Activated naive CD4-positive, alpha-beta T cell treated with anti-CD3 and anti-CD28 coated beads, Interleukin-2, amount 50 U/mL, for 72 hours (primary cell): ENCODE measurements at regions not wholly inside any gene's neighbourhood (a gene's known extent, or its start where the extent isn't known, plus 50 kb on each side); places are given as distances from the start of the nearest gene placed in this dataset.

Source experiments
- ATAC-seq, 2 donors: fragments of 150-1000 bp; cut with Tn5 transposase; 2 replicates each; pipeline ENCODE4 v1.10.0; 2021; ENCODE audit warnings: mild to moderate bottlenecking in 2 of 2, moderate library complexity in 2 of 2
- DNase-seq, 2 donors: peaks; one replicate each; pipeline ENCODE4 v3.0.0; 2021 to 2022; ENCODE audit warnings: low spot score in 2 of 2
- H3K27ac Mint-ChIP-seq, 2 donors: one replicate each; pipeline ENCODE4 v1.8.0; 2022; ENCODE audit warnings: mild to moderate bottlenecking in 2 of 2, mixed read lengths in 2 of 2
- H3K36me3 Mint-ChIP-seq, 2 donors: one replicate each; pipeline ENCODE4 v1.8.0; 2022; ENCODE audit warnings: mixed read lengths in 2 of 2
- H3K9me3 Mint-ChIP-seq, 2 donors: one replicate each; pipeline ENCODE4 v1.8.0; 2022; ENCODE audit warnings: mixed read lengths in 2 of 2

- ATAC-seq (peak in 1 of 2 donors; percentile 92), DNase-seq (no peak)
- Mint-ChIP-seq H3K36me3 (no peaks in the 10 kb centered on the region), H3K9me3 (no peaks in the 10 kb centered on the region), H3K27ac (peak overlapping the region in 1 of 2 donors; percentile 86)
Observed at GRCh38 chr13:109874484-109875454, 88.4 kb upstream of the IRS2 start.

- no peaks in the 10 kb centered on the region for H3K9me3 Mint-ChIP-seq
- no peak for ATAC-seq
- H3K36me3 Mint-ChIP-seq: no peaks in the 10 kb centered on the region
- no peak for DNase-seq
- no peak overlapping the region for H3K27ac Mint-ChIP-seq
Observed at GRCh38 chr13:109873351-109874123, 87.2 kb upstream of the IRS2 start.

- Mint-ChIP-seq H3K9me3 (no peaks in the 10 kb centered on the region), H3K36me3 (no peaks in the 10 kb centered on the region), H3K27ac (no peak overlapping the region)
- no peak for DNase-seq
- ATAC-seq: no peak
Observed at GRCh38 chr13:109872864-109873263, 86.5 kb upstream of the IRS2 start.

GRCh38 chr13:109870696-109871370, 84.5 kb upstream of the IRS2 start:
- DNase-seq: no peak
- H3K9me3 Mint-ChIP-seq: peaks cover 0 to 4% of the 10 kb centered on the region in 2 donors
- no peaks in the 10 kb centered on the region for H3K36me3 Mint-ChIP-seq

GRCh38 chr13:109870274-109870673, 83.9 kb upstream of the IRS2 start:
- H3K36me3 Mint-ChIP-seq: no peaks in the 10 kb centered on the region
- peaks cover 0 to 4% of the 10 kb centered on the region in 2 donors for H3K9me3 Mint-ChIP-seq
- ATAC-seq (no peak), DNase-seq (no peak)
- H3K27ac Mint-ChIP-seq: no peak overlapping the region

More at GRCh38 chr13:109870696-109871370, 84.5 kb upstream of the IRS2 start:
- no peak for ATAC-seq
- H3K27ac Mint-ChIP-seq: no peak overlapping the region

GRCh38 chr13:109869312-109870237, 83.2 kb upstream of the IRS2 start:
- no peak overlapping the region for H3K27ac Mint-ChIP-seq

GRCh38 chr13:109868578-109869311, 82.4 kb upstream of the IRS2 start:
- Mint-ChIP-seq H3K27ac (no peak overlapping the region), H3K36me3 (no peaks in the 10 kb centered on the region), H3K9me3 (peaks cover 0 to 4% of the 10 kb centered on the region in 2 donors)
- DNase-seq: no peak
- no peak for ATAC-seq

More at GRCh38 chr13:109869312-109870237, 83.2 kb upstream of the IRS2 start:
- Mint-ChIP-seq H3K36me3 (no peaks in the 10 kb centered on the region), H3K9me3 (peaks cover 0 to 4% of the 10 kb centered on the region in 2 donors)
- DNase-seq (peak in 1 of 2 donors; percentile 22), ATAC-seq (peak in 1 of 2 donors; percentile 87)

- no peak for DNase-seq
- H3K36me3 Mint-ChIP-seq: no peaks in the 10 kb centered on the region
- H3K27ac Mint-ChIP-seq: no peak overlapping the region
- ATAC-seq: no peak
- H3K9me3 Mint-ChIP-seq: peaks cover 0 to 4% of the 10 kb centered on the region in 2 donors
Observed at GRCh38 chr13:109867766-109868165, 81.4 kb upstream of the IRS2 start.

GRCh38 chr13:109862627-109863026, 76.2 kb upstream of the IRS2 start:
- no peak for ATAC-seq
- peaks cover 0 to 4% of the 10 kb centered on the region in 2 donors for H3K9me3 Mint-ChIP-seq
- no peak for DNase-seq
- H3K36me3 Mint-ChIP-seq: no peaks in the 10 kb centered on the region
- H3K27ac Mint-ChIP-seq: no peak overlapping the region

- Mint-ChIP-seq H3K36me3 (peaks cover 0 to 8% of the 10 kb centered on the region in 2 donors), H3K9me3 (peaks cover 0 to 4% of the 10 kb centered on the region in 2 donors), H3K27ac (no peak overlapping the region)
- ATAC-seq (no peak), DNase-seq (no peak)
Observed at GRCh38 chr13:109859898-109860297, 73.5 kb upstream of the IRS2 start.

- Mint-ChIP-seq H3K36me3 (peaks cover 0 to 8% of the 10 kb centered on the region in 2 donors), H3K9me3 (peaks cover 0 to 4% of the 10 kb centered on the region in 2 donors), H3K27ac (no peak overlapping the region)
- DNase-seq (no peak), ATAC-seq (no peak)
Observed at GRCh38 chr13:109859216-109859835, 72.9 kb upstream of the IRS2 start.

- DNase-seq (no peak), ATAC-seq (peak in 1 of 2 donors; percentile 96)
- H3K36me3 Mint-ChIP-seq: peaks cover 0 to 8% of the 10 kb centered on the region in 2 donors
- no peak overlapping the region for H3K27ac Mint-ChIP-seq
- H3K9me3 Mint-ChIP-seq: peaks cover 0 to 4% of the 10 kb centered on the region in 2 donors
Observed at GRCh38 chr13:109858319-109858718, 71.9 kb upstream of the IRS2 start.

GRCh38 chr13:109857803-109858202, 71.4 kb upstream of the IRS2 start:
- no peak for ATAC-seq
- Mint-ChIP-seq H3K36me3 (peaks cover 0 to 8% of the 10 kb centered on the region in 2 donors), H3K9me3 (peaks cover 0 to 4% of the 10 kb centered on the region in 2 donors), H3K27ac (no peak overlapping the region)
- DNase-seq: no peak

- H3K9me3 Mint-ChIP-seq: peaks cover 0 to 4% of the 10 kb centered on the region in 2 donors
- peaks cover 0 to 8% of the 10 kb centered on the region in 2 donors for H3K36me3 Mint-ChIP-seq
- H3K27ac Mint-ChIP-seq: no peak overlapping the region
- ATAC-seq (no peak), DNase-seq (no peak)
Observed at GRCh38 chr13:109857325-109857724, 70.9 kb upstream of the IRS2 start.

- ATAC-seq (no peak), DNase-seq (no peak)
- peaks cover 0 to 8% of the 10 kb centered on the region in 2 donors for H3K36me3 Mint-ChIP-seq
- peaks cover 0 to 4% of the 10 kb centered on the region in 2 donors for H3K9me3 Mint-ChIP-seq
- H3K27ac Mint-ChIP-seq: no peak overlapping the region
Observed at GRCh38 chr13:109856350-109856749, 70.0 kb upstream of the IRS2 start.
